Esophagus muscularis mucosa (tissue), 4 donors: ENCODE measurements at regions not wholly inside any gene's neighbourhood (a gene's known extent, or its start where the extent isn't known, plus 50 kb on each side); places are given as distances from the start of the nearest gene placed in this dataset.

ENCODE experiments used
- DNase-seq: peaks from one replicate; pipeline ENCODE4 v3.0.0-alpha.2; 2017; ENCODE audit errors: extremely low spot score
- H3K27ac ChIP-seq, 4 donors: fragments of 200-600 bp; sonication (generic); replicated peaks in 1 of 4; 1 replicate in 3 of 4; 2 replicates in 1 of 4; pipeline ENCODE4 v1.5.1; 2016 to 2019; ENCODE audit warnings: mild to moderate bottlenecking in 1 of 4
- H3K27me3 ChIP-seq, 4 donors: fragments of 200-600 bp; sonication (generic); one replicate each; pipeline versions ENCODE4 v1.5.1 to v1.6.0; 2016 to 2019
- H3K36me3 ChIP-seq, 4 donors: fragments of 200-600 bp; sonication (generic); one replicate each; pipeline ENCODE4 v1.5.1; 2016 to 2019
- H3K4me1 ChIP-seq, 4 donors: fragments of 200-600 bp; sonication (generic); one replicate each; pipeline ENCODE4 v1.5.1; 2016 to 2019
- H3K4me3 ChIP-seq, 4 donors: fragments of 200-600 bp; sonication (generic); 1 replicate in 2 of 4; 2 replicates in 2 of 4; pipeline ENCODE4 v1.5.1; 2016 to 2019; ENCODE audit warnings: mild to moderate bottlenecking in 4 of 4, moderate library complexity in 1 of 4
- H3K9me3 ChIP-seq, 4 donors: fragments of 200-600 bp; sonication (generic); 1 replicate in 3 of 4; 2 replicates in 1 of 4; pipeline ENCODE4 v1.5.1; 2016 to 2019
- CTCF ChIP-seq, 3 experiments: fragments of 200-600 bp in 2 of 3; fragments of 450-650 bp in 1 of 3; sonication (generic) in 2 of 3; IDR thresholded peaks; one replicate each; pipeline ENCODE4 v1.5.1; 2017 to 2019; ENCODE audit warnings: antibody characterized with exemption in 3 of 3, mild to moderate bottlenecking in 2 of 3, moderate library complexity in 1 of 3
- EP300 ChIP-seq: sonication (generic); formaldehyde crosslinking; IDR thresholded peaks from one replicate; pipeline ENCODE4 v1.6.1; 2017; ENCODE audit warnings: antibody characterized with exemption
- POLR2A ChIP-seq: fragments of 450-650 bp; IDR thresholded peaks from one replicate; pipeline ENCODE4 v1.6.1; 2017; ENCODE audit warnings: antibody characterized with exemption, moderate library complexity, mild to moderate bottlenecking, low read depth
- POLR2AphosphoS5 ChIP-seq, 2 donors: sonication (generic); formaldehyde crosslinking; IDR thresholded peaks; one replicate each; pipeline ENCODE4 v1.6.1; 2017; ENCODE audit warnings: antibody characterized with exemption in 2 of 2
- WGBS: methylation state at CpG from one replicate; pipeline ENCODE4 v1.1.5; 2018; 5-methylcytosine and 5-hydroxymethylcytosine counted together
- intact Hi-C: fragments of 100-400 bp; cut with DNase I; formaldehyde crosslinking; loops from one replicate; pipeline ENCODE4 v1.15.1; 2023

DNA sequence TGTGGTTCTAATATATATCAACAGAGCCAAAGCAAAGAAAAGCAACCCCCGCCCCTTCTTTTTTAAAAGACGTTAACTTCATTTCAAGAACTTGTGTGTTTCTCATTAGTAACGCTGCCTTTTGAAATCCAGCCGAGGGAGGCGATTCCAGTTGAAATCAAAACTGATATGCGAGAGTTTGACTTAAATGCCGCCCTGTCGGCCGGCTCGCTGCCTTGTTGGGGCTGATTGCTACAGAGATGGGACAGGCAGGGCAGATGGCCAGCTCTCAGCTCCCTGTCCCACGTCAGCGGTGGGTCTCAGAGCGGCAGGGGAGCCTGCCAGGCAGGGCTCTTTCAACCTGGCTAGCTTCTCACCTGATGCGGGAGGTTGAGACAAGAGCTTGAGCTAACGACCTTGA lies 51.9 kb upstream of the ALX4 start:
- Histone ChIP-seq H3K27ac (no peak overlapping the region), H3K4me1 (no peaks in the 10 kb centered on the region), H3K4me3 (no peak overlapping the region), H3K27me3 (peaks cover 0 to 32% (median 0%) of the 10 kb centered on the region in 4 donors), H3K36me3 (no peaks in the 10 kb centered on the region), H3K9me3 (peaks cover 0 to 13% (median 5%) of the 10 kb centered on the region in 4 donors)
- TF ChIP-seq POLR2A (no peak), POLR2AphosphoS5 (IDR thresholded peaks at IDR 0.05) (no peak), EP300 (no peak), CTCF (IDR thresholded peaks at IDR 0.05) (no peak)
- intact Hi-C loops = no loop called here
- 57% methylated on average over 11 of the region's 15 CpGs for WGBS
- DNase-seq = no peak

- TF ChIP-seq EP300 (no peak), POLR2AphosphoS5 (IDR thresholded peaks at IDR 0.05) (no peak), POLR2A (no peak), CTCF (IDR thresholded peaks at IDR 0.05) (no peak)
- Histone ChIP-seq H3K4me3 (no peak overlapping the region), H3K36me3 (no peaks in the 10 kb centered on the region), H3K27ac (no peak overlapping the region), H3K27me3 (peaks cover 0 to 32% (median 0%) of the 10 kb centered on the region in 4 donors), H3K4me1 (no peaks in the 10 kb centered on the region), H3K9me3 (peaks cover 0 to 13% (median 5%) of the 10 kb centered on the region in 4 donors)
- 75% methylated on average over 3 of the region's 3 CpGs for WGBS
- intact Hi-C loops = no loop called here
- no peak for DNase-seq
These were observed 53.2 kb upstream of the ALX4 start for GRCh38 chr11:44363116-44363515.

DNA sequence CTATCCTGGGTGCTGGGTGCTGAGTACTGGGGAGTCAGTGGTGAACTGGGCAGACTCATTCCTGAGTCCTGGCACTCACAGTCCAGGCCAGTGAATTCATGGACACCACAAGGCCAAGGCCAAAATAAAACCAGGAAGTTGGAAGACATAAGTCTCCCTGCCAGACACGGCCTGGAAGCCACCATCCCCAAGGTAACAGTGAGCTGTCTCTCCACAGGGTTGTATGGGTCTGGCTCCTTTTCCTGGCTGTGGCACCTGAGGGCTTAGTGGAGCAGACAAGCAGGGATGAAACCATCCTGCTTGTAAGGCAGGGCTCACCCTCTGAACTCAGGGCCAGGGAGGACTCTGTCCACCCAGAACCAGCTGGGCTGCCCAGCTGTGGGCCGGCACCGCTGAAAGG lies 54.7 kb upstream of the ALX4 start:
- no peak for DNase-seq
- intact Hi-C loops = no loop called here
- WGBS = 94% methylated on average over 3 of the region's 3 CpGs

GRCh38 chr11:44365616-44366015 lies 55.7 kb upstream of the ALX4 start:
- Histone ChIP-seq H3K27ac (no peak overlapping the region), H3K4me1 (no peaks in the 10 kb centered on the region), H3K9me3 (peaks cover 0 to 13% (median 5%) of the 10 kb centered on the region in 4 donors), H3K4me3 (no peak overlapping the region), H3K27me3 (peaks cover 0 to 13% (median 0%) of the 10 kb centered on the region in 4 donors), H3K36me3 (no peaks in the 10 kb centered on the region)
- TF ChIP-seq CTCF (IDR thresholded peaks at IDR 0.05) = no peak
- TF ChIP-seq POLR2AphosphoS5 (IDR thresholded peaks at IDR 0.05) = no peak
- no peak for TF ChIP-seq POLR2A
- no peak for TF ChIP-seq EP300
- DNase-seq = no peak
- WGBS = 87% methylated on average over 9 of the region's 9 CpGs
- intact Hi-C loops = no loop called here

More for the DNA sequence above, 54.7 kb upstream of the ALX4 start:
- Histone ChIP-seq H3K4me3 (no peak overlapping the region), H3K36me3 (no peaks in the 10 kb centered on the region), H3K27ac (no peak overlapping the region), H3K9me3 (peaks cover 0 to 13% (median 5%) of the 10 kb centered on the region in 4 donors), H3K27me3 (peaks cover 0 to 19% (median 0%) of the 10 kb centered on the region in 4 donors), H3K4me1 (no peaks in the 10 kb centered on the region)
- no peak for TF ChIP-seq EP300
- no peak for TF ChIP-seq POLR2A
- no peak for TF ChIP-seq CTCF (IDR thresholded peaks at IDR 0.05)
- no peak for TF ChIP-seq POLR2AphosphoS5 (IDR thresholded peaks at IDR 0.05)

DNA sequence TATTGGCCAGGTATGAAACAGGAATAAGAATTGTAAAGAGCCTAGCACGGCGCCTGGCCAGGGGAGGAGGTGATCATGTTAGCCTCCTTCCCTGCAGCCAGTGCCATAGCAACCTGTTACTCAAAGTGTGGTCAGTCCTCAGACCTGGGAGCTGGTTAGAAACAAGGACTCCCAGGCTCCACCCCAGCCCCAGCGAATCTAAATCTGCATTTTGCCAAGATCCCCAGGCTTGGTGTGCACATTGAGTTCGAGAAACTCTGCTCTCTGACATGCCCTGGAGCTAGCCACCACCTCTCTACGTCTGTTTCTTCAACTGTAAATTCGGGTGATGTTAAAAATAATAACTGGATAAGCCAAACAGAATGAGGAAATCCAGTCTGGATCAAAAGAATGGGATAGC lies 56.1 kb upstream of the ALX4 start:
- 75% methylated on average over 6 of the region's 6 CpGs for WGBS
- Histone ChIP-seq H3K4me3 (no peak overlapping the region), H3K4me1 (no peaks in the 10 kb centered on the region), H3K9me3 (peaks cover 0 to 13% (median 5%) of the 10 kb centered on the region in 4 donors), H3K27me3 (peaks cover 0 to 13% (median 0%) of the 10 kb centered on the region in 4 donors), H3K36me3 (no peaks in the 10 kb centered on the region), H3K27ac (no peak overlapping the region)
- no peak for TF ChIP-seq CTCF (IDR thresholded peaks at IDR 0.05)
- intact Hi-C loops = no loop called here
- no peak for DNase-seq
